HCT116 (cell line): ENCODE measurements at regions not wholly inside any gene's neighbourhood (a gene's known extent, or its start where the extent isn't known, plus 50 kb on each side); places are given as distances from the start of the nearest gene placed in this dataset.

Experiments
- ATAC-seq: fragments of 200-7000 bp; cut with Tn5 transposase; 2 replicates; pipeline ENCODE4 v1.9.1; 2020; ENCODE audit warnings: mild to moderate bottlenecking, moderate library complexity
- BruUV-seq: library from RNA; stranded (reverse); fragments of 400-500 nt; replicated peaks from 2 replicates; lab custom pipeline; 2021; lab: Mats Ljungman, UMichigan
- CTCF ChIA-PET: fragments of 300-600 bp; sonication (Branson Sonifier 250); formaldehyde crosslinking; loops from one replicate; lab custom pipeline; 2021; ENCODE audit warnings: antibody characterized with exemption; lab: Charles Lee
- POLR2A ChIA-PET: fragments of 300-600, 350-600 bp; sonication (Branson Sonifier 250); formaldehyde crosslinking; loops from one replicate; lab custom pipeline; 2021; ENCODE audit warnings: antibody characterized with exemption; lab: Charles Lee
- RAD21 ChIA-PET, 2 experiments: fragments of 300-600 bp; sonication (Branson Sonifier 250); formaldehyde crosslinking; loops; one replicate each; lab custom pipeline; 2023; ENCODE audit warnings: low total read pairs in 2 of 2; ENCODE audit not compliant: uncharacterized antibody in 2 of 2, unreplicated experiment in 2 of 2, low non-redundant PET in 1 of 2; lab: Charles Lee
- DNase-seq: peaks from one replicate; pipeline ENCODE4 v3.0.0-alpha.2; 2010; ENCODE audit warnings: low read depth, low spot score
- H2AFZ ChIP-seq: fragments of 200-600 bp; shearing (Covaris generic), sonication (generic); 2 replicates; pipeline ENCODE4 v1.6.1; 2017; ENCODE audit warnings: low read depth, mixed run types, mixed read lengths, antibody characterized with exemption, low read length; ENCODE audit not compliant: poor library complexity, severe bottlenecking
- H3K27ac ChIP-seq: 2 replicates; pipeline ENCODE4 v1.5.1; 2012; ENCODE audit warnings: low read depth, low read length
- H3K27me3 ChIP-seq: fragments of 200-600 bp; sonication (generic); 2 replicates; pipeline ENCODE4 v1.6.1; 2016; ENCODE audit warnings: mixed run types, low read length, mixed read lengths; ENCODE audit not compliant: insufficient read depth
- H3K36me3 ChIP-seq, 2 experiments: fragments of 200-500 bp in 1 of 2; fragments of 200-600 bp in 1 of 2; sonication (Bioruptor generic) in 1 of 2; sonication (generic) in 1 of 2; 2 replicates each; pipeline versions ENCODE4 v1.5.1 to v1.6.1; 2014 to 2016; ENCODE audit warnings: low read length in 2 of 2, inconsistent platforms in 1 of 2, mixed read lengths in 1 of 2, mixed run types in 1 of 2; ENCODE audit not compliant: insufficient read depth in 2 of 2, control insufficient read depth in 1 of 2
- H3K4me1 ChIP-seq, 2 experiments: fragments of 200-600 bp in 1 of 2; sonication (generic) in 1 of 2; 2 replicates each; pipeline versions ENCODE4 v1.5.1 to v1.6.1; 2012 to 2017; ENCODE audit warnings: low read length in 2 of 2, inconsistent platforms in 1 of 2, mild to moderate bottlenecking in 1 of 2, mixed read lengths in 1 of 2, mixed run types in 1 of 2, moderate library complexity in 1 of 2; ENCODE audit not compliant: insufficient read depth in 2 of 2, control insufficient read depth in 1 of 2
- H3K4me2 ChIP-seq: fragments of 200-600 bp; sonication (generic); 2 replicates; pipeline ENCODE4 v1.6.1; 2017; ENCODE audit warnings: mixed run types, low read length, mixed read lengths
- H3K4me3 ChIP-seq, 2 experiments: fragments of 200-600 bp in 1 of 2; sonication (generic) in 1 of 2; replicated peaks in 1 of 2; 2 replicates each; pipeline ENCODE4 v1.5.1; 2011 to 2016; ENCODE audit warnings: low read length in 2 of 2, control low read depth in 1 of 2, low read depth in 1 of 2, mild to moderate bottlenecking in 1 of 2, mixed read lengths in 1 of 2, mixed run types in 1 of 2
- H3K79me2 ChIP-seq: fragments of 200-600 bp; sonication (generic); 2 replicates; pipeline ENCODE4 v1.6.1; 2017; ENCODE audit warnings: mild to moderate bottlenecking, mixed run types, low read length, moderate library complexity, mixed read lengths; ENCODE audit not compliant: insufficient read depth
- H3K9ac ChIP-seq: fragments of 200-600 bp; sonication (generic); 2 replicates; pipeline ENCODE4 v1.6.1; 2016; ENCODE audit warnings: low read length, mixed read lengths
- H3K9me2 ChIP-seq: fragments of 200-600 bp; sonication (generic), shearing (Covaris generic); 2 replicates; pipeline ENCODE4 v1.6.1; 2017; ENCODE audit warnings: mixed run types, mild to moderate bottlenecking, moderate library complexity; ENCODE audit not compliant: insufficient read depth
- H3K9me3 ChIP-seq, 2 experiments: fragments of 200-500 bp in 1 of 2; fragments of 200-600 bp in 1 of 2; sonication (Bioruptor generic) in 1 of 2; sonication (generic) in 1 of 2; 2 replicates each; pipeline ENCODE4 v1.6.1; 2014 to 2017; ENCODE audit warnings: low read length in 2 of 2, mixed read lengths in 2 of 2, inconsistent platforms in 1 of 2, low read depth in 1 of 2, mild to moderate bottlenecking in 1 of 2, mixed run types in 1 of 2, moderate library complexity in 1 of 2; ENCODE audit not compliant: control insufficient read depth in 1 of 2, insufficient read depth in 1 of 2
- H4K20me1 ChIP-seq: fragments of 200-600 bp; sonication (generic), shearing (Covaris generic); 2 replicates; pipeline ENCODE4 v1.6.1; 2017; ENCODE audit warnings: mixed run types, mild to moderate bottlenecking, moderate library complexity; ENCODE audit not compliant: insufficient read depth
- CBX3 ChIP-seq: IDR thresholded peaks from 2 replicates; pipeline ENCODE4 v1.6.1; 2012; ENCODE audit warnings: low read depth
- CEBPB ChIP-seq: IDR thresholded peaks from 2 replicates; pipeline ENCODE4 v1.6.1; 2012; ENCODE audit warnings: low read depth
- EGR1 ChIP-seq: IDR thresholded peaks from 2 replicates; pipeline ENCODE4 v1.6.1; 2012; ENCODE audit warnings: low read depth
- EZH2 ChIP-seq: fragments of 200-600 bp; sonication (generic); IDR thresholded peaks from 2 replicates; pipeline ENCODE4 v1.6.1; 2017; ENCODE audit warnings: antibody characterized with exemption, mixed run types
- EZH2phosphoT487 ChIP-seq: fragments of 200-600 bp; IDR thresholded peaks from 2 replicates; pipeline ENCODE4 v1.6.1; 2018; ENCODE audit warnings: antibody characterized with exemption, borderline replicate concordance
- FOSL1 ChIP-seq: IDR thresholded peaks from 2 replicates; pipeline ENCODE4 v1.6.1; 2012; ENCODE audit warnings: low read depth
- JUND ChIP-seq: IDR thresholded peaks from 2 replicates; pipeline ENCODE4 v1.6.1; 2012
- POLR2A ChIP-seq: IDR thresholded peaks from 2 replicates; pipeline ENCODE4 v1.7.0; 2011; ENCODE audit warnings: borderline replicate concordance; ENCODE audit not compliant: insufficient read depth, insufficient read length; ENCODE audit errors: extremely low read depth
- SP1 ChIP-seq: IDR thresholded peaks from 2 replicates; pipeline ENCODE4 v1.6.1; 2012; ENCODE audit warnings: low read depth
- ZFX ChIP-seq: fragments of 450-650 bp; IDR thresholded peaks from 2 replicates; pipeline ENCODE4 v1.6.1; 2017
- ZNF274 ChIP-seq: fragments of 200-500 bp; sonication (Bioruptor generic); IDR thresholded peaks from 2 replicates; pipeline ENCODE4 v1.6.1; 2014; ENCODE audit warnings: mild to moderate bottlenecking, low read depth, low read length, inconsistent platforms
- intact Hi-C: fragments of 100-400 bp; cut with micrococcal nuclease; formaldehyde crosslinking; loops from 2 replicates; pipeline ENCODE4 v1.10.0; 2022
- TF ChIP-seq, protein P1 (sequence below): IDR thresholded peaks from 2 replicates; pipeline ENCODE4 v1.6.1; 2012
- TF ChIP-seq, protein P2 (sequence below): IDR thresholded peaks from 2 replicates; pipeline ENCODE4 v1.6.1; 2012
- TF ChIP-seq, protein P3 (sequence below): IDR thresholded peaks from 2 replicates; pipeline ENCODE4 v1.6.1; 2012; ENCODE audit warnings: low read depth
- TF ChIP-seq, protein P4 (sequence below): IDR thresholded peaks from 2 replicates; pipeline ENCODE4 v1.6.1; 2011; ENCODE audit warnings: mild to moderate bottlenecking, low read length, moderate library complexity; ENCODE audit not compliant: insufficient replicate concordance; ENCODE audit errors: extremely low read depth

DNA sequence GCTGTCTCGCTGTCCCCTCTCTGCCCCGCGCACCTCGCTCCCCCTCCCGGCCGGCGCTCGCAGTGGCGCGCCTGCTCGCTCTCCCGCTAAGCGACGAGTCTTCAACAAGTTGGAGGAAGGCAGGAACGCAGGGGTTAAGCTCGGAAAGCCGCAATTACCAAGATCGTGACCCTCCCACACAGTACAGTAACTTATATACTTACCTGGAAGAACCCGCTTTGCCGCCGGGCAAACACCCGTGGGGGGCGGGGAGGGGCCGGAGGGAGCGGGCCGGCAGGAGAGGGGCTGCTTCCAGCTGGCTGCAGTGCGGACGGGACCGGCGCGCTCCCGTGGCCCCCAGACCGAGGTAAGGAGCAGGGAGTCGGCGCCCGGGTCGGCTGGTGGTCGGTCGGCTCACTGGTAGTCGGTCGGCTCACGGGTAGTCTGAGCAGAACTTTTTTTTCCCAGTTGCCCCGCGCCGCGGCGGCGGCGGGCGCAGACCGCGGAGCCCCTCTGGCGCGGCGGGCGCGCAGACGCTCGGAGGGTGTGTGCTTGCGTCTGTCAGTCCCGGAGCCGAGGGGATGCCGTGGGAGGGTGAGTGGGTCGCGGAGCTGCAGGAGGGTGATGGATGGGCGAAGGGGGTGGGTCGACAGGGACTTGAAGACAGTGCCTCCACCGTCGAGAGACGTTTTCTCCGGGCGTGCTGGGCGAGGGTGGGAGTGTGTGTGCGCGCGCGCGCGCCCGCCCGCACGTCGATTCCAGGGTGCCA lies 101.2 kb upstream of the HSD17B12 start:
- DNase-seq (no peak), ATAC-seq (no peak)
- Histone ChIP-seq H3K4me3 (no peak overlapping the region), H4K20me1 (no peaks in the 10 kb centered on the region), H3K9ac (no peak overlapping the region), H3K4me1 (no peaks in the 10 kb centered on the region), H3K36me3 (no peaks in the 10 kb centered on the region), H3K79me2 (no peaks in the 10 kb centered on the region), H3K27me3 (0 out of 2 replicates have a peak, but pooled peaks cover 5% of the 10 kb centered on the region), H3K9me3 (no peaks in the 10 kb centered on the region), H3K9me2 (no peaks in the 10 kb centered on the region), H3K4me2 (no peak overlapping the region), H2AFZ (no peak overlapping the region), H3K27ac (no peak overlapping the region)
- ChIA-PET POLR2A (no interaction called here), CTCF (no interaction called here), RAD21 (no interaction called here)
- intact Hi-C loops = no loop called here
- no TSS peak for BruUV-seq
- TF ChIP-seq JUND (no peak), CBX3 (no peak)

DNA sequence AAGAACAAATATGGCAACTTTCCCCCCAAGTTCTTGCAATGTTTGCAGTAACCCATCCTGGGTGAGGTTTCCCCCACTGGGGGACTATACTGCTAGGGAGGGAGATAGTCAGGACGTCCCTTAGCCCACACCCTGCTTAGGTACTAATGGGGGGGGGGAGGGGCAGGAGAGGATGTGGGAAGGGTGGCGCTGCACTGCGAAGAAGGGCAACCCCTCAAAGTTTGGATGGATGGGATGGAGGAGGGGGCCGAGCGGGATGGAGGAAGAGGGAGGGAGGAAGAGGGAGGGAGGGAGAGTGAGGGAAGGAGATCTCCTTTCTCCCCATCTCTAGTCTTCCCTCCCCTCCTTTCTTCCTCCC lies 100.6 kb upstream of the HSD17B12 start:
- Histone ChIP-seq H3K9ac (no peak overlapping the region), H3K4me3 (no peak overlapping the region), H3K4me2 (no peak overlapping the region), H3K36me3 (no peaks in the 10 kb centered on the region), H3K4me1 (no peaks in the 10 kb centered on the region), H4K20me1 (no peaks in the 10 kb centered on the region), H3K9me3 (no peaks in the 10 kb centered on the region), H3K9me2 (no peaks in the 10 kb centered on the region), H3K27ac (no peak overlapping the region), H2AFZ (no peak overlapping the region), H3K79me2 (no peaks in the 10 kb centered on the region), H3K27me3 (peaks cover 5% of the 10 kb centered on the region; the same call in 1 of the 2 replicates)
- no peak for ATAC-seq
- TF ChIP-seq, protein P1, sequence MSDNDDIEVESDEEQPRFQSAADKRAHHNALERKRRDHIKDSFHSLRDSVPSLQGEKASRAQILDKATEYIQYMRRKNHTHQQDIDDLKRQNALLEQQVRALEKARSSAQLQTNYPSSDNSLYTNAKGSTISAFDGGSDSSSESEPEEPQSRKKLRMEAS = no peak
- TF ChIP-seq POLR2A (no peak), EZH2phosphoT487 (no peak), SP1 (no peak), EGR1 (no peak), EZH2 (no peak), FOSL1 (no peak), ZNF274 (no peak), ZFX (no peak), CEBPB (no peak)
- TF ChIP-seq, protein P2, sequence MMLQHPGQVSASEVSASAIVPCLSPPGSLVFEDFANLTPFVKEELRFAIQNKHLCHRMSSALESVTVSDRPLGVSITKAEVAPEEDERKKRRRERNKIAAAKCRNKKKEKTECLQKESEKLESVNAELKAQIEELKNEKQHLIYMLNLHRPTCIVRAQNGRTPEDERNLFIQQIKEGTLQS = no peak
- TF ChIP-seq, protein P3, sequence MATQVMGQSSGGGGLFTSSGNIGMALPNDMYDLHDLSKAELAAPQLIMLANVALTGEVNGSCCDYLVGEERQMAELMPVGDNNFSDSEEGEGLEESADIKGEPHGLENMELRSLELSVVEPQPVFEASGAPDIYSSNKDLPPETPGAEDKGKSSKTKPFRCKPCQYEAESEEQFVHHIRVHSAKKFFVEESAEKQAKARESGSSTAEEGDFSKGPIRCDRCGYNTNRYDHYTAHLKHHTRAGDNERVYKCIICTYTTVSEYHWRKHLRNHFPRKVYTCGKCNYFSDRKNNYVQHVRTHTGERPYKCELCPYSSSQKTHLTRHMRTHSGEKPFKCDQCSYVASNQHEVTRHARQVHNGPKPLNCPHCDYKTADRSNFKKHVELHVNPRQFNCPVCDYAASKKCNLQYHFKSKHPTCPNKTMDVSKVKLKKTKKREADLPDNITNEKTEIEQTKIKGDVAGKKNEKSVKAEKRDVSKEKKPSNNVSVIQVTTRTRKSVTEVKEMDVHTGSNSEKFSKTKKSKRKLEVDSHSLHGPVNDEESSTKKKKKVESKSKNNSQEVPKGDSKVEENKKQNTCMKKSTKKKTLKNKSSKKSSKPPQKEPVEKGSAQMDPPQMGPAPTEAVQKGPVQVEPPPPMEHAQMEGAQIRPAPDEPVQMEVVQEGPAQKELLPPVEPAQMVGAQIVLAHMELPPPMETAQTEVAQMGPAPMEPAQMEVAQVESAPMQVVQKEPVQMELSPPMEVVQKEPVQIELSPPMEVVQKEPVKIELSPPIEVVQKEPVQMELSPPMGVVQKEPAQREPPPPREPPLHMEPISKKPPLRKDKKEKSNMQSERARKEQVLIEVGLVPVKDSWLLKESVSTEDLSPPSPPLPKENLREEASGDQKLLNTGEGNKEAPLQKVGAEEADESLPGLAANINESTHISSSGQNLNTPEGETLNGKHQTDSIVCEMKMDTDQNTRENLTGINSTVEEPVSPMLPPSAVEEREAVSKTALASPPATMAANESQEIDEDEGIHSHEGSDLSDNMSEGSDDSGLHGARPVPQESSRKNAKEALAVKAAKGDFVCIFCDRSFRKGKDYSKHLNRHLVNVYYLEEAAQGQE = no peak
- TF ChIP-seq, protein P4, sequence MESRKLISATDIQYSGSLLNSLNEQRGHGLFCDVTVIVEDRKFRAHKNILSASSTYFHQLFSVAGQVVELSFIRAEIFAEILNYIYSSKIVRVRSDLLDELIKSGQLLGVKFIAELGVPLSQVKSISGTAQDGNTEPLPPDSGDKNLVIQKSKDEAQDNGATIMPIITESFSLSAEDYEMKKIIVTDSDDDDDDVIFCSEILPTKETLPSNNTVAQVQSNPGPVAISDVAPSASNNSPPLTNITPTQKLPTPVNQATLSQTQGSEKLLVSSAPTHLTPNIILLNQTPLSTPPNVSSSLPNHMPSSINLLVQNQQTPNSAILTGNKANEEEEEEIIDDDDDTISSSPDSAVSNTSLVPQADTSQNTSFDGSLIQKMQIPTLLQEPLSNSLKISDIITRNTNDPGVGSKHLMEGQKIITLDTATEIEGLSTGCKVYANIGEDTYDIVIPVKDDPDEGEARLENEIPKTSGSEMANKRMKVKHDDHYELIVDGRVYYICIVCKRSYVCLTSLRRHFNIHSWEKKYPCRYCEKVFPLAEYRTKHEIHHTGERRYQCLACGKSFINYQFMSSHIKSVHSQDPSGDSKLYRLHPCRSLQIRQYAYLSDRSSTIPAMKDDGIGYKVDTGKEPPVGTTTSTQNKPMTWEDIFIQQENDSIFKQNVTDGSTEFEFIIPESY = no peak
- CTCF ChIA-PET = no interaction called here
- intact Hi-C loops = no loop called here
- RAD21 ChIA-PET = no interaction called here
- POLR2A ChIA-PET = no interaction called here
- BruUV-seq = no TSS peak
- DNase-seq = no peak
